ACC112 (cell line): ENCODE measurements at regions not wholly inside any gene's neighbourhood (a gene's known extent, or its start where the extent isn't known, plus 50 kb on each side); places are given as distances from the start of the nearest gene placed in this dataset.
A peak's percentile ranks its signal among the peaks of the same experiment; 100 is the strongest.

Experiments
- H2AFZ ChIP-seq: fragments of 200-600 bp; sonication (generic); one replicate; pipeline ENCODE4 v1.6.0; 2017; ENCODE audit warnings: antibody characterized with exemption, low read length; ENCODE audit not compliant: unreplicated experiment
- H3K27ac ChIP-seq: fragments of 200-600 bp; sonication (generic); 2 replicates; pipeline ENCODE4 v1.5.1; 2014; ENCODE audit warnings: low read depth, mild to moderate bottlenecking, antibody characterized with exemption, low read length, moderate library complexity
- H3K27me3 ChIP-seq: fragments of 200-600 bp; sonication (generic); 2 replicates; pipeline ENCODE4 v1.6.1; 2014; ENCODE audit warnings: mild to moderate bottlenecking, antibody characterized with exemption, low read length, moderate library complexity, mixed read lengths; ENCODE audit not compliant: insufficient read depth
- H3K36me3 ChIP-seq: fragments of 200-600 bp; sonication (generic); 2 replicates; pipeline ENCODE4 v1.6.1; 2016; ENCODE audit warnings: mild to moderate bottlenecking, antibody characterized with exemption, low read length, moderate library complexity, mixed read lengths; ENCODE audit not compliant: insufficient read depth
- H3K4me1 ChIP-seq: fragments of 200-600 bp; sonication (generic); one replicate; pipeline ENCODE4 v1.6.1; 2016; ENCODE audit warnings: low read length, mixed read lengths; ENCODE audit not compliant: insufficient read depth, unreplicated experiment, control insufficient read depth
- H3K4me3 ChIP-seq: fragments of 200-600 bp; sonication (generic); 2 replicates; pipeline ENCODE4 v1.5.1; 2014; ENCODE audit warnings: mild to moderate bottlenecking, low read depth, low read length
- H3K79me2 ChIP-seq: fragments of 200-600 bp; sonication (generic); one replicate; pipeline ENCODE4 v1.6.0; 2016; ENCODE audit warnings: low read length; ENCODE audit not compliant: control insufficient read depth, unreplicated experiment, insufficient read depth

GRCh38 chr2:18835787-18836186, 246.4 kb upstream of the NT5C1B start:
- H3K27me3 ChIP-seq = no peaks in the 10 kb centered on the region
- peaks cover 48% of the 10 kb centered on the region for H3K4me1 ChIP-seq
- H2AFZ ChIP-seq = no peak overlapping the region
- no peak overlapping the region for H3K27ac ChIP-seq
- H3K79me2 ChIP-seq = no peaks in the 10 kb centered on the region
- H3K36me3 ChIP-seq = no peaks in the 10 kb centered on the region
- no peak overlapping the region for H3K4me3 ChIP-seq

GRCh38 chr2:18834341-18834740, 245.0 kb upstream of the NT5C1B start:
- Histone ChIP-seq H3K36me3 (no peaks in the 10 kb centered on the region), H3K4me3 (no peak overlapping the region), H3K27me3 (no peaks in the 10 kb centered on the region), H3K4me1 (peaks cover 62% of the 10 kb centered on the region), H3K79me2 (no peaks in the 10 kb centered on the region), H3K27ac (peak overlapping the region; percentile 71), H2AFZ (no peak overlapping the region)

GRCh38 chr2:18833941-18834340, 244.6 kb upstream of the NT5C1B start:
- H3K36me3 ChIP-seq = no peaks in the 10 kb centered on the region
- no peaks in the 10 kb centered on the region for H3K27me3 ChIP-seq
- no peaks in the 10 kb centered on the region for H3K79me2 ChIP-seq
- H3K27ac ChIP-seq = peak overlapping the region; percentile 71
- peak overlapping the region; percentile 23 for H2AFZ ChIP-seq
- H3K4me3 ChIP-seq = no peak overlapping the region
- peaks cover 66% of the 10 kb centered on the region for H3K4me1 ChIP-seq

- Histone ChIP-seq H3K36me3 (no peaks in the 10 kb centered on the region), H2AFZ (peak overlapping the region; percentile 74), H3K4me3 (peak overlapping the region; percentile 11; the same call in 1 of the 2 replicates), H3K4me1 (peaks cover 65% of the 10 kb centered on the region), H3K27ac (peak overlapping the region; percentile 24; the same call in 1 of the 2 replicates), H3K27me3 (no peaks in the 10 kb centered on the region), H3K79me2 (no peaks in the 10 kb centered on the region)
These were observed 242.6 kb upstream of the NT5C1B start for GRCh38 chr2:18831916-18832510.

GRCh38 chr2:18830962-18831361, 241.6 kb upstream of the NT5C1B start:
- Histone ChIP-seq H3K27ac (0 out of 2 replicates have a peak overlapping the region, but pooled peaks have one; percentile 8), H3K4me1 (peaks cover 65% of the 10 kb centered on the region), H3K4me3 (no peak overlapping the region), H3K27me3 (no peaks in the 10 kb centered on the region), H3K79me2 (no peaks in the 10 kb centered on the region), H2AFZ (no peak overlapping the region), H3K36me3 (no peaks in the 10 kb centered on the region)

GRCh38 chr2:18829976-18830375, 240.6 kb upstream of the NT5C1B start:
- H3K4me1 ChIP-seq = peaks cover 60% of the 10 kb centered on the region
- 0 out of 2 replicates have a peak overlapping the region, but pooled peaks have one; percentile 1 for H3K4me3 ChIP-seq
- no peaks in the 10 kb centered on the region for H3K79me2 ChIP-seq
- H3K27me3 ChIP-seq = no peaks in the 10 kb centered on the region
- H3K27ac ChIP-seq = peak overlapping the region; percentile 70
- no peaks in the 10 kb centered on the region for H3K36me3 ChIP-seq
- H2AFZ ChIP-seq = peak overlapping the region; percentile 7

GRCh38 chr2:18829251-18829902, 240.0 kb upstream of the NT5C1B start:
- H3K27ac ChIP-seq = peak overlapping the region; percentile 70
- 0 out of 2 replicates have a peak overlapping the region, but pooled peaks have one; percentile 1 for H3K4me3 ChIP-seq
- no peaks in the 10 kb centered on the region for H3K79me2 ChIP-seq
- peaks cover 54% of the 10 kb centered on the region for H3K4me1 ChIP-seq
- no peaks in the 10 kb centered on the region for H3K36me3 ChIP-seq
- peak overlapping the region; percentile 7 for H2AFZ ChIP-seq
- H3K27me3 ChIP-seq = no peaks in the 10 kb centered on the region

GRCh38 chr2:18828296-18828695, 238.9 kb upstream of the NT5C1B start:
- Histone ChIP-seq H3K27me3 (no peaks in the 10 kb centered on the region), H3K4me3 (no peak overlapping the region), H3K79me2 (no peaks in the 10 kb centered on the region), H3K36me3 (no peaks in the 10 kb centered on the region), H3K27ac (no peak overlapping the region), H2AFZ (no peak overlapping the region), H3K4me1 (peaks cover 48% of the 10 kb centered on the region)

GRCh38 chr2:18825838-18826237, 236.5 kb upstream of the NT5C1B start:
- H3K27me3 ChIP-seq = no peaks in the 10 kb centered on the region
- no peak overlapping the region for H2AFZ ChIP-seq
- no peaks in the 10 kb centered on the region for H3K79me2 ChIP-seq
- H3K4me3 ChIP-seq = no peak overlapping the region
- peaks cover 35% of the 10 kb centered on the region for H3K4me1 ChIP-seq
- H3K27ac ChIP-seq = no peak overlapping the region
- H3K36me3 ChIP-seq = no peaks in the 10 kb centered on the region

- H3K27me3 ChIP-seq = no peaks in the 10 kb centered on the region
- peaks cover 28% of the 10 kb centered on the region for H3K4me1 ChIP-seq
- H3K79me2 ChIP-seq = no peaks in the 10 kb centered on the region
- H2AFZ ChIP-seq = no peak overlapping the region
- H3K36me3 ChIP-seq = no peaks in the 10 kb centered on the region
- H3K4me3 ChIP-seq = no peak overlapping the region
- no peak overlapping the region for H3K27ac ChIP-seq
These were observed 235.5 kb upstream of the NT5C1B start for GRCh38 chr2:18824915-18825314.

- H2AFZ ChIP-seq = no peak overlapping the region
These were observed 235.0 kb upstream of the NT5C1B start for GRCh38 chr2:18824325-18824790.

More at GRCh38 chr2:18824325-18824790, 235.0 kb upstream of the NT5C1B start:
- peaks cover 23% of the 10 kb centered on the region for H3K4me1 ChIP-seq
- no peak overlapping the region for H3K4me3 ChIP-seq
- H3K79me2 ChIP-seq = no peaks in the 10 kb centered on the region
- no peaks in the 10 kb centered on the region for H3K27me3 ChIP-seq
- H3K27ac ChIP-seq = no peak overlapping the region
- H3K36me3 ChIP-seq = no peaks in the 10 kb centered on the region
